HepG2 (cell line): ENCODE measurements at regions not wholly inside any gene's neighbourhood (a gene's known extent, or its start where the extent isn't known, plus 50 kb on each side); places are given as distances from the start of the nearest gene placed in this dataset.

Experiments used
- ATAC-seq: fragments of 200-7000 bp; cut with Tn5 transposase; 3 replicates; pipeline ENCODE4 v1.9.1; 2020; ENCODE audit warnings: mild to moderate bottlenecking, moderate library complexity
- BruUV-seq: library from RNA; stranded (reverse); fragments of 400-500 nt; replicated peaks from 2 replicates; lab custom pipeline; 2021; lab: Mats Ljungman, UMichigan
- CTCF ChIA-PET: fragments of 300-600 bp; formaldehyde crosslinking; extraction: SDS; loops from one replicate; lab custom pipeline; 2021; ENCODE audit warnings: low total read pairs, inconsistent platforms, low intra/inter-chr PET ratio; lab: Yijun Ruan, JAX
- POLR2A ChIA-PET: fragments of 350-600 bp; sonication (Branson Sonifier 250); formaldehyde crosslinking; loops from one replicate; lab custom pipeline; 2020; ENCODE audit warnings: antibody characterized with exemption, inconsistent platforms; lab: Yijun Ruan, JAX
- DNase-seq: peaks from one replicate; pipeline ENCODE4 v3.0.0-alpha.2; 2015; ENCODE audit warnings: low spot score
- FAIRE-seq: peaks from 3 replicates; lab custom pipeline; 2011; peaks lifted over from hg19 to GRCh38; lab: Jason Lieb, UNC
- H2AFZ ChIP-seq: one replicate; pipeline ENCODE4 v1.6.1; 2011; ENCODE audit warnings: low read length, inconsistent platforms
- H3K27ac ChIP-seq: fragments of 300-600 bp; 3 replicates; pipeline ENCODE4 v1.8.0; 2011; ENCODE audit warnings: mixed run types, mild to moderate bottlenecking, mixed read lengths, low read length, inconsistent platforms; ENCODE audit not compliant: insufficient read depth; ENCODE audit errors: extremely low read length
- H3K27me3 ChIP-seq, 2 experiments: fragments of 200-600 bp in 1 of 2; 2 replicates in 1 of 2; 3 replicates in 1 of 2; pipeline versions ENCODE4 v1.6.0 to v1.8.0; 2011; ENCODE audit warnings: low read length in 2 of 2, mild to moderate bottlenecking in 2 of 2, moderate library complexity in 2 of 2, inconsistent platforms in 1 of 2; ENCODE audit not compliant: insufficient read depth in 2 of 2, control insufficient read depth in 1 of 2
- H3K36me3 ChIP-seq, 2 experiments: fragments of 200-600 bp in 1 of 2; replicated peaks in 1 of 2; 2 replicates in 1 of 2; 3 replicates in 1 of 2; pipeline versions ENCODE4 v1.5.1 to v1.8.0; 2011; ENCODE audit warnings: low read length in 2 of 2, inconsistent platforms in 1 of 2; ENCODE audit not compliant: insufficient read depth in 2 of 2, control insufficient read depth in 1 of 2
- H3K4me1 ChIP-seq: 2 replicates; pipeline ENCODE4 v1.5.1; 2012; ENCODE audit warnings: low read length, inconsistent platforms; ENCODE audit not compliant: insufficient read depth
- H3K4me2 ChIP-seq: 2 replicates; pipeline ENCODE4 v1.6.0; 2011; ENCODE audit warnings: low read depth, low read length, inconsistent platforms
- H3K4me3 ChIP-seq, 3 experiments: fragments of 200-600 bp in 1 of 3; sonication (generic), shearing (Covaris generic) in 1 of 3; replicated peaks in 1 of 3; 2 replicates each; pipeline ENCODE4 v1.5.1; 2011 to 2016; ENCODE audit warnings: low read length in 3 of 3, inconsistent platforms in 2 of 3, low read depth in 2 of 3, mild to moderate bottlenecking in 2 of 3, control low read depth in 1 of 3, mixed read lengths in 1 of 3; ENCODE audit not compliant: insufficient read depth in 1 of 3
- H3K79me2 ChIP-seq: one replicate; pipeline ENCODE4 v1.6.1; 2011; ENCODE audit warnings: low read length, inconsistent platforms; ENCODE audit not compliant: insufficient read depth
- H3K9ac ChIP-seq: 2 replicates; pipeline ENCODE4 v1.6.0; 2011; ENCODE audit warnings: mild to moderate bottlenecking, low read depth, low read length, inconsistent platforms; ENCODE audit not compliant: insufficient read depth
- H3K9me3 ChIP-seq: 2 replicates; pipeline ENCODE4 v1.5.1; 2012; ENCODE audit warnings: mild to moderate bottlenecking, low read length
- H4K20me1 ChIP-seq: 2 replicates; pipeline ENCODE4 v1.6.0; 2011; ENCODE audit warnings: inconsistent platforms, mild to moderate bottlenecking, low read length, moderate library complexity; ENCODE audit not compliant: insufficient read depth
- DPF2 ChIP-seq: sonication (generic); formaldehyde crosslinking; IDR thresholded peaks from 2 replicates; pipeline ENCODE4 v1.4.0; 2020; ENCODE audit warnings: mild to moderate bottlenecking, low read depth, missing genetic modification reagents, borderline replicate concordance
- FOSL2 ChIP-seq: sonication (generic); formaldehyde crosslinking; IDR thresholded peaks from 2 replicates; pipeline ENCODE4 v1.4.0; 2020; ENCODE audit warnings: missing genetic modification reagents
- MAFK ChIP-seq, 2 experiments: IDR thresholded peaks in 1 of 2; conservative IDR thresholded peaks in 1 of 2; 2 replicates each; pipeline ENCODE4 v1.6.1; 2011; ENCODE audit warnings: improper control_type of control experiment in 2 of 2, low read length in 2 of 2
- RCOR2 ChIP-seq: IDR thresholded peaks from 2 replicates; pipeline ENCODE4 v1.6.1; 2016; ENCODE audit warnings: missing biosample characterization, missing genetic modification reagents
- SAFB2 ChIP-seq: sonication (generic); formaldehyde crosslinking; IDR thresholded peaks from 2 replicates; pipeline ENCODE4 v1.5.1; 2020; ENCODE audit warnings: missing genetic modification reagents, low read depth, mild to moderate bottlenecking, borderline replicate concordance
- SMYD3 ChIP-seq: sonication (generic); formaldehyde crosslinking; IDR thresholded peaks from 2 replicates; pipeline ENCODE4 v1.8.1; 2023; ENCODE audit warnings: mild to moderate bottlenecking, missing genetic modification reagents
- ZMAT3 ChIP-seq: sonication (generic); formaldehyde crosslinking; conservative IDR thresholded peaks from 2 replicates; pipeline ENCODE4 v1.7.0; 2021; ENCODE audit warnings: missing genetic modification reagents
- ZNF367 ChIP-seq: sonication (generic); formaldehyde crosslinking; IDR thresholded peaks from 2 replicates; pipeline ENCODE4 v1.4.0; 2020; ENCODE audit warnings: missing genetic modification reagents, borderline replicate concordance
- ZNF792 ChIP-seq: IDR thresholded peaks from 2 replicates; pipeline ENCODE4 v1.6.1; 2016
- ZNF841 ChIP-seq: sonication (generic); formaldehyde crosslinking; IDR thresholded peaks from 2 replicates; pipeline ENCODE4 v1.8.1; 2023; ENCODE audit warnings: missing genetic modification reagents, borderline replicate concordance
- WGBS: methylation state at CpG from one replicate; pipeline ENCODE4 v1.1.6; 2017; ENCODE audit warnings: low lambda C conversion rate; 5-methylcytosine and 5-hydroxymethylcytosine counted together
- in situ Hi-C: cut with HindIII; loops from 2 replicates; pipeline ENCODE4 v1.10.0; 2017; ENCODE audit warnings: low pct_unique_long_range_greater_than_20kb; ENCODE audit not compliant: extremely low pct_ligation_motif_present
- intact Hi-C: fragments of 100-400 bp; cut with micrococcal nuclease; formaldehyde crosslinking; loops from one replicate; pipeline ENCODE4 v1.10.0; 2022; ENCODE audit not compliant: unreplicated experiment
- TF ChIP-seq, protein P1 (sequence below): sonication (generic); formaldehyde crosslinking; IDR thresholded peaks from 2 replicates; pipeline ENCODE4; 2020; ENCODE audit warnings: missing genetic modification reagents, mild to moderate bottlenecking, borderline replicate concordance
- TF ChIP-seq, protein P2 (sequence below): sonication (generic); formaldehyde crosslinking; IDR thresholded peaks from 2 replicates; pipeline ENCODE4 v1.8.0; 2022; ENCODE audit warnings: mild to moderate bottlenecking, missing genetic modification reagents, moderate library complexity
- TF ChIP-seq, protein P3 (sequence below): IDR thresholded peaks from 2 replicates; pipeline ENCODE4 v1.6.1; 2016; ENCODE audit warnings: missing compliant biosample characterization, missing genetic modification reagents, borderline replicate concordance

DNA sequence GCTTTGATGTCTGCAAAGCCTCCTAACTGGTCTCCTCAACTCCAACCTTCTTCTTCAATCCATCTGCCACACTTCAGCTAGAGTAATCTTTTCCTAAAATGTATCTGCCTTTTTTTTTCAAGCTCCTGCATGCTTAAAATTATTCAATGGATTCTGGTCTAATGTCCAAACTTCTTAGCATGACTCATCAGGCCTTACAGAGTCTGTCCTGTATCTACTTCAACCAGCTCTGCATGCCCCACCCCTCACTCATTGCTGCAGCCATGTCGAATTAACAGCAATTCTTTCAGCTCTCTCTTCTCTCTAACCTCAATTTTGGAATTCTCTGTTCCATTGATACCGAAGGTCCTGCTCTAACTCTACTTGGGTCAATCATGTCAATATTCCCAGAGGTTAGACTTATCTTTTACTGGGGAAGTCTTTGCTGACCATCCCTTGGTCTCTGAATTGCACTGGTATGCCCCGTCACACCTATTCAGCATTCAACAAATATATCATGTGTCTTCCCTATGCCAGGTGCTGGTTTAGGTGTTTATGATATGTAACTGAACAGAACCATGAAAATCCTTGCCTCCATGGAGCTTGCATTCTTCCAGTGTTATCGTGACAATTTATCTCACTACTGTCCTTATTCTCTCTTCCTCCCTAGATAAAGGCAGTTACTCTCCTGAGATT is 88.5 kb upstream of the NANOGP8 start:
- Histone ChIP-seq H3K27me3 (no peaks in the 10 kb centered on the region), H3K4me3 (no peak overlapping the region), H2AFZ (no peak overlapping the region), H3K4me2 (no peak overlapping the region), H3K79me2 (no peaks in the 10 kb centered on the region)
- POLR2A ChIA-PET: no interaction called here
- FAIRE-seq: no peak
- no TSS peak for BruUV-seq
- ATAC-seq: peak; percentile 68
- peak; percentile 3 for DNase-seq
- 63% methylated on average over 4 of the region's 4 CpGs for WGBS
- no peak for TF ChIP-seq RCOR2 (CRISPR knock-in tag)
- TF ChIP-seq ZNF792: peak; percentile 93
- TF ChIP-seq FOSL2 (CRISPR knock-in tag): 0 out of 2 replicates have a peak, but pooled peaks have one; percentile 47
- TF ChIP-seq, all 625 proteins: peak for 2
- CTCF ChIA-PET: no interaction called here
- no peaks in the 10 kb centered on the region for H3K36me3 ChIP-seq
- intact Hi-C loops (no loop called here), in situ Hi-C loops (no loop called here)
- peaks cover 9% of the 10 kb centered on the region; the same call in 1 of the 2 replicates for H3K4me1 ChIP-seq
- H3K27ac ChIP-seq: no peak overlapping the region
- no peak overlapping the region for H3K9ac ChIP-seq
- no peaks in the 10 kb centered on the region for H3K9me3 ChIP-seq
- H4K20me1 ChIP-seq: no peaks in the 10 kb centered on the region

DNA sequence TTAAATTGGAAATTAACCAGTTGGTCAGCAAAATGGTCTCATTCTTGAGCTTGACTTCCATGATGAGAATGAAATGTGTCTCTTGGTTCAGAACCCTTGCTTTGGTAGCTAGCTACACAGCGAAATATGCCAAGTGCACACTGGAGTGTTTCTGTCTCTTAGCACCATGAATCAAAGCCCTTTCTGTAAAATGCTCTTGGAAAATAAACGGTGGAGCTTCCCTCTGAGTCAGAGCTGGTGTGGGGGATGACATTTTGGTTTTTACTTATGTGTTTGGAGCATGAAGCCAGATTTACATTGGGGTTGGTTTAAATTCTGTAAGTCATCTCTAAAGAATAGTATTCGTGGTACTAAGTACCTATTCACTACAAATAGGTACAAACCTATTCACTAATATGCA is 85.1 kb upstream of the NANOGP8 start:
- TF ChIP-seq MAFK (conservative IDR thresholded peaks at IDR 0.05 in 1 of 2, IDR thresholded peaks at IDR 0.05 in 1 of 2; ENCODE audit: low read length in 2 of 2) (no peak), ZMAT3 (CRISPR knock-in tag) (no peak), SMYD3 (CRISPR knock-in tag) (no peak), ZNF841 (CRISPR knock-in tag) (no peak), ZNF367 (no peak), SAFB2 (no peak), DPF2 (CRISPR knock-in tag) (no peak)
- TF ChIP-seq, protein P1, sequence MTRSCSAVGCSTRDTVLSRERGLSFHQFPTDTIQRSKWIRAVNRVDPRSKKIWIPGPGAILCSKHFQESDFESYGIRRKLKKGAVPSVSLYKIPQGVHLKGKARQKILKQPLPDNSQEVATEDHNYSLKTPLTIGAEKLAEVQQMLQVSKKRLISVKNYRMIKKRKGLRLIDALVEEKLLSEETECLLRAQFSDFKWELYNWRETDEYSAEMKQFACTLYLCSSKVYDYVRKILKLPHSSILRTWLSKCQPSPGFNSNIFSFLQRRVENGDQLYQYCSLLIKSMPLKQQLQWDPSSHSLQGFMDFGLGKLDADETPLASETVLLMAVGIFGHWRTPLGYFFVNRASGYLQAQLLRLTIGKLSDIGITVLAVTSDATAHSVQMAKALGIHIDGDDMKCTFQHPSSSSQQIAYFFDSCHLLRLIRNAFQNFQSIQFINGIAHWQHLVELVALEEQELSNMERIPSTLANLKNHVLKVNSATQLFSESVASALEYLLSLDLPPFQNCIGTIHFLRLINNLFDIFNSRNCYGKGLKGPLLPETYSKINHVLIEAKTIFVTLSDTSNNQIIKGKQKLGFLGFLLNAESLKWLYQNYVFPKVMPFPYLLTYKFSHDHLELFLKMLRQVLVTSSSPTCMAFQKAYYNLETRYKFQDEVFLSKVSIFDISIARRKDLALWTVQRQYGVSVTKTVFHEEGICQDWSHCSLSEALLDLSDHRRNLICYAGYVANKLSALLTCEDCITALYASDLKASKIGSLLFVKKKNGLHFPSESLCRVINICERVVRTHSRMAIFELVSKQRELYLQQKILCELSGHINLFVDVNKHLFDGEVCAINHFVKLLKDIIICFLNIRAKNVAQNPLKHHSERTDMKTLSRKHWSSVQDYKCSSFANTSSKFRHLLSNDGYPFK (CRISPR knock-in tag): no peak
- TF ChIP-seq, protein P2, sequence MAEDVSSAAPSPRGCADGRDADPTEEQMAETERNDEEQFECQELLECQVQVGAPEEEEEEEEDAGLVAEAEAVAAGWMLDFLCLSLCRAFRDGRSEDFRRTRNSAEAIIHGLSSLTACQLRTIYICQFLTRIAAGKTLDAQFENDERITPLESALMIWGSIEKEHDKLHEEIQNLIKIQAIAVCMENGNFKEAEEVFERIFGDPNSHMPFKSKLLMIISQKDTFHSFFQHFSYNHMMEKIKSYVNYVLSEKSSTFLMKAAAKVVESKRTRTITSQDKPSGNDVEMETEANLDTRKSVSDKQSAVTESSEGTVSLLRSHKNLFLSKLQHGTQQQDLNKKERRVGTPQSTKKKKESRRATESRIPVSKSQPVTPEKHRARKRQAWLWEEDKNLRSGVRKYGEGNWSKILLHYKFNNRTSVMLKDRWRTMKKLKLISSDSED (CRISPR knock-in tag): no peak
- TF ChIP-seq, protein P3, sequence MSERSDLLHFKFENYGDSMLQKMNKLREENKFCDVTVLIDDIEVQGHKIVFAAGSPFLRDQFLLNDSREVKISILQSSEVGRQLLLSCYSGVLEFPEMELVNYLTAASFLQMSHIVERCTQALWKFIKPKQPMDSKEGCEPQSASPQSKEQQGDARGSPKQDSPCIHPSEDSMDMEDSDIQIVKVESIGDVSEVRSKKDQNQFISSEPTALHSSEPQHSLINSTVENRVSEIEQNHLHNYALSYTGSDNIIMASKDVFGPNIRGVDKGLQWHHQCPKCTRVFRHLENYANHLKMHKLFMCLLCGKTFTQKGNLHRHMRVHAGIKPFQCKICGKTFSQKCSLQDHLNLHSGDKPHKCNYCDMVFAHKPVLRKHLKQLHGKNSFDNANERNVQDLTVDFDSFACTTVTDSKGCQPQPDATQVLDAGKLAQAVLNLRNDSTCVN (CRISPR knock-in tag): no peak
- Histone ChIP-seq H3K4me2 (no peak overlapping the region), H2AFZ (no peak overlapping the region), H3K4me1 (peaks cover 9% of the 10 kb centered on the region; the same call in 1 of the 2 replicates), H3K36me3 (no peaks in the 10 kb centered on the region), H3K9me3 (no peaks in the 10 kb centered on the region), H3K4me3 (no peak overlapping the region), H3K9ac (no peak overlapping the region), H3K27ac (no peak overlapping the region), H3K27me3 (no peaks in the 10 kb centered on the region), H4K20me1 (no peaks in the 10 kb centered on the region), H3K79me2 (no peaks in the 10 kb centered on the region)
- no peak for ATAC-seq
- no TSS peak for BruUV-seq
- intact Hi-C loops (no loop called here), in situ Hi-C loops (no loop called here)
- DNase-seq: no peak
- ChIA-PET CTCF (no interaction called here), POLR2A (no interaction called here)
- 55% methylated on average over 3 of the region's 3 CpGs for WGBS
- no peak for FAIRE-seq
